B cell (primary cell): ENCODE measurements at regions not wholly inside any gene's neighbourhood (a gene's known extent, or its start where the extent isn't known, plus 50 kb on each side); places are given as distances from the start of the nearest gene placed in this dataset.

ENCODE experiments used
- ATAC-seq: fragments of 200-7000 bp; cut with Tn5 transposase; one replicate; pipeline ENCODE4 v1.10.0; 2021; ENCODE audit warnings: low read depth, mild to moderate bottlenecking, moderate number of reproducible peaks, moderate library complexity
- CTCF ChIA-PET: fragments of 350-600 bp; sonication (Branson Sonifier 250); formaldehyde crosslinking; loops from one replicate; lab custom pipeline; 2021; ENCODE audit warnings: antibody characterized with exemption, inconsistent platforms; lab: Charles Lee
- POLR2A ChIA-PET: fragments of 350-600 bp; sonication (Branson Sonifier 250); formaldehyde crosslinking; loops from one replicate; lab custom pipeline; 2021; ENCODE audit warnings: antibody characterized with exemption; lab: Charles Lee
- DNase-seq: peaks from one replicate; pipeline ENCODE4 v3.0.0; 2013
- H2AFZ ChIP-seq: 2 replicates; pipeline ENCODE4 v1.6.1; 2012; ENCODE audit warnings: mild to moderate bottlenecking, low read depth, low read length; ENCODE audit not compliant: insufficient read depth, poor library complexity, severe bottlenecking
- H3K27ac ChIP-seq, 2 donors: 1 replicate in 1 of 2; 2 replicates in 1 of 2; pipeline ENCODE4 v1.5.1; 2012 to 2013; ENCODE audit warnings: low read length in 2 of 2, mild to moderate bottlenecking in 2 of 2, moderate library complexity in 1 of 2
- H3K27me3 ChIP-seq, 4 experiments: fragments of 200-600 bp in 1 of 4; sonication (generic) in 1 of 4; replicated peaks in 1 of 4; 1 replicate in 2 of 4; 2 replicates in 2 of 4; pipeline versions ENCODE4 v1.6.1 to v1.7.0; 2013 to 2016; ENCODE audit warnings: low read length in 3 of 4, mild to moderate bottlenecking in 2 of 4, mixed read lengths in 1 of 4, moderate library complexity in 1 of 4; ENCODE audit not compliant: insufficient read depth in 4 of 4, control insufficient read depth in 3 of 4; ENCODE audit errors: control extremely low read depth in 1 of 4
- H3K36me3 ChIP-seq, 2 experiments: replicated peaks in 1 of 2; 1 replicate in 1 of 2; 2 replicates in 1 of 2; pipeline versions ENCODE4 v1.6.1 to v1.7.1; 2013; ENCODE audit warnings: low read length in 1 of 2; ENCODE audit not compliant: insufficient read depth in 2 of 2, control insufficient read depth in 1 of 2; ENCODE audit errors: control extremely low read depth in 1 of 2, extremely low read depth in 1 of 2
- H3K4me1 ChIP-seq, 2 donors: fragments of 200-600 bp in 1 of 2; sonication (generic) in 1 of 2; 1 replicate in 1 of 2; 2 replicates in 1 of 2; pipeline versions ENCODE4 v1.5.1 to v1.6.1; 2013 to 2017; ENCODE audit warnings: low read length in 2 of 2; ENCODE audit not compliant: control insufficient read depth in 2 of 2, insufficient read depth in 2 of 2
- H3K4me2 ChIP-seq: replicated peaks from 2 replicates; pipeline ENCODE3; 2012; ENCODE audit warnings: mild to moderate bottlenecking, low read depth, low read length; ENCODE audit not compliant: poor library complexity, severe bottlenecking
- H3K4me3 ChIP-seq, 5 experiments: fragments of 200-600 bp in 1 of 5; sonication (generic) in 1 of 5; 1 replicate in 3 of 5; 2 replicates in 2 of 5; pipeline versions ENCODE4 v1.5.1 to v1.7.0; 2011 to 2016; ENCODE audit warnings: low read length in 4 of 5, mild to moderate bottlenecking in 4 of 5, low read depth in 2 of 5, control low read depth in 1 of 5, moderate library complexity in 1 of 5; ENCODE audit not compliant: insufficient read depth in 1 of 5; ENCODE audit errors: control extremely low read depth in 1 of 5, extremely low read depth in 1 of 5
- H3K79me2 ChIP-seq: fragments of 200-600 bp; sonication (generic); one replicate; pipeline ENCODE4 v1.6.0; 2016; ENCODE audit warnings: low read length; ENCODE audit not compliant: control insufficient read depth, insufficient read depth
- H3K9ac ChIP-seq: fragments of 200-600 bp; sonication (generic); 2 replicates; pipeline ENCODE4 v1.6.1; 2017; ENCODE audit warnings: mild to moderate bottlenecking, low read length, moderate library complexity
- H3K9me3 ChIP-seq, 3 donors: one replicate each; pipeline versions ENCODE4 v1.6.1 to v1.7.1; 2013; ENCODE audit warnings: low read length in 2 of 3; ENCODE audit not compliant: control insufficient read depth in 2 of 3, insufficient read depth in 1 of 3; ENCODE audit errors: control extremely low read depth in 1 of 3
- H4K20me1 ChIP-seq: 2 replicates; pipeline ENCODE4 v1.6.0; 2012; ENCODE audit warnings: mild to moderate bottlenecking, low read length; ENCODE audit not compliant: insufficient read depth, control insufficient read depth, poor library complexity, severe bottlenecking
- H3K27ac Mint-ChIP-seq: one replicate; pipeline ENCODE4 v1.8.0; 2021; ENCODE audit warnings: mixed read lengths
- H3K27me3 Mint-ChIP-seq: one replicate; pipeline ENCODE4 v1.8.0; 2021; ENCODE audit warnings: mixed read lengths
- H3K4me1 Mint-ChIP-seq: one replicate; pipeline ENCODE4 v1.8.0; 2021; ENCODE audit warnings: mixed read lengths
- H3K4me3 Mint-ChIP-seq: one replicate; pipeline ENCODE4 v1.8.0; 2021; ENCODE audit warnings: mixed read lengths
- H3K9me3 Mint-ChIP-seq: one replicate; pipeline ENCODE4 v1.8.0; 2022; ENCODE audit warnings: mixed read lengths; ENCODE audit not compliant: insufficient read depth
- EZH2 ChIP-seq: IDR thresholded peaks from 2 replicates; pipeline ENCODE4 v1.6.1; 2012; ENCODE audit warnings: borderline replicate concordance, low read depth, mild to moderate bottlenecking, moderate library complexity, low read length; ENCODE audit not compliant: insufficient read depth, poor library complexity, severe bottlenecking
- WGBS: methylation state at CpG from one replicate; pipeline ENCODE4 v1.1.5; 2013; ENCODE audit warnings: missing lambda C conversion rate; ENCODE audit not compliant: insufficient coverage; 5-methylcytosine and 5-hydroxymethylcytosine counted together
- intact Hi-C: fragments of 100-400 bp; cut with micrococcal nuclease; formaldehyde crosslinking; loops from one replicate; pipeline ENCODE4 v1.10.0; 2022
- TF ChIP-seq, protein P1 (sequence below): fragments of 200-600 bp; IDR thresholded peaks from one replicate; pipeline ENCODE4 v1.8.0; 2022; ENCODE audit warnings: antibody characterized with exemption, mild to moderate bottlenecking

DNA sequence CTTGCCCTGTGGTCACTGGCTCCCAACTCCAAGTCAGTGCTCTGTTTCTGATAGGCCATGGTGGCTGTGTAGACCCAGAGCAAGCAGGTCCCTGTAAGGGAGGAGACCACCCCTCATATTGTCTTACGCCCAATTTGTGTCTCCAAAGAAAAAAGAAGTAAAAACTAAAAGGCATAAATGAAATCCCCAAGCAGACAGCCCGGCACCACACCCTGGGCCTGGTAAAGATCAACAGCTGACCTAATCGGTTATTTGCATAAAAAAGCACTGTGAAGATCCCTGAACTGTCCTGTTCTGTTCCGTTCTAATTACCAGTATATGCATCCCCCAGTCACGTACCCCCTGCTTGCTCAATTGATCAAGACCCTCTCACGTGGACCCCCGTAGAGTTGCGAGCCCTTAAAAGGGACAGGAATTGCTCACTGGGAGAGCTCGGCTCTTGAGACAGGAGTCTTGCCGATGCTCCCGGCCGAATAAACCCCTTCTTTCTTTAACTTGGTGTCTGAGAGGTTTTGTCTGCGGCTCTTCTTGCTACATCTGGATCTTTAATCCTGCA is 364.1 kb upstream of the HS6ST1 start:
- CTCF ChIA-PET: no interaction called here
- Histone ChIP-seq H3K9me3 (no peaks in the 10 kb centered on the region), H3K4me3 (no peak overlapping the region), H3K27ac (no peak overlapping the region), H3K4me1 (peaks cover 9 to 23% of the 10 kb centered on the region in 2 donors), H3K79me2 (no peaks in the 10 kb centered on the region), H3K4me2 (no peak overlapping the region), H3K9ac (no peak overlapping the region), H3K27me3 (no peaks in the 10 kb centered on the region), H4K20me1 (no peaks in the 10 kb centered on the region), H2AFZ (no peak overlapping the region), H3K36me3 (no peaks in the 10 kb centered on the region)
- Mint-ChIP-seq H3K27me3 (peaks cover 7% of the 10 kb centered on the region), H3K4me1 (peaks cover 26% of the 10 kb centered on the region), H3K27ac (no peak overlapping the region), H3K9me3 (no peaks in the 10 kb centered on the region), H3K4me3 (no peak overlapping the region)
- DNase-seq (no peak), ATAC-seq (no peak)
- POLR2A ChIA-PET: no interaction called here
- WGBS: 90% methylated on average over 8 of the region's 13 CpGs
- intact Hi-C loops: no loop called here
- TF ChIP-seq, protein P1, sequence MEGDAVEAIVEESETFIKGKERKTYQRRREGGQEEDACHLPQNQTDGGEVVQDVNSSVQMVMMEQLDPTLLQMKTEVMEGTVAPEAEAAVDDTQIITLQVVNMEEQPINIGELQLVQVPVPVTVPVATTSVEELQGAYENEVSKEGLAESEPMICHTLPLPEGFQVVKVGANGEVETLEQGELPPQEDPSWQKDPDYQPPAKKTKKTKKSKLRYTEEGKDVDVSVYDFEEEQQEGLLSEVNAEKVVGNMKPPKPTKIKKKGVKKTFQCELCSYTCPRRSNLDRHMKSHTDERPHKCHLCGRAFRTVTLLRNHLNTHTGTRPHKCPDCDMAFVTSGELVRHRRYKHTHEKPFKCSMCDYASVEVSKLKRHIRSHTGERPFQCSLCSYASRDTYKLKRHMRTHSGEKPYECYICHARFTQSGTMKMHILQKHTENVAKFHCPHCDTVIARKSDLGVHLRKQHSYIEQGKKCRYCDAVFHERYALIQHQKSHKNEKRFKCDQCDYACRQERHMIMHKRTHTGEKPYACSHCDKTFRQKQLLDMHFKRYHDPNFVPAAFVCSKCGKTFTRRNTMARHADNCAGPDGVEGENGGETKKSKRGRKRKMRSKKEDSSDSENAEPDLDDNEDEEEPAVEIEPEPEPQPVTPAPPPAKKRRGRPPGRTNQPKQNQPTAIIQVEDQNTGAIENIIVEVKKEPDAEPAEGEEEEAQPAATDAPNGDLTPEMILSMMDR: no peak
- TF ChIP-seq EZH2: no peak

- POLR2A ChIA-PET: no interaction called here
- Mint-ChIP-seq H3K27me3 (peaks cover 7% of the 10 kb centered on the region), H3K4me3 (no peak overlapping the region), H3K9me3 (no peaks in the 10 kb centered on the region), H3K27ac (no peak overlapping the region), H3K4me1 (peaks cover 28% of the 10 kb centered on the region)
- no peak overlapping the region for H2AFZ ChIP-seq
- WGBS: 100% methylated on average over 1 of the region's 2 CpGs
- H3K9ac ChIP-seq: no peak overlapping the region
- no peaks in the 10 kb centered on the region for H3K79me2 ChIP-seq
- ATAC-seq: no peak
- H3K9me3 ChIP-seq: no peaks in the 10 kb centered on the region
- H3K27ac ChIP-seq: no peak overlapping the region
- TF ChIP-seq EZH2: no peak
- TF ChIP-seq, protein P1: no peak
- no peaks in the 10 kb centered on the region for H3K27me3 ChIP-seq
- no peak overlapping the region for H3K4me3 ChIP-seq
- peaks cover 9 to 23% of the 10 kb centered on the region in 2 donors for H3K4me1 ChIP-seq
- no peak for DNase-seq
- intact Hi-C loops: no loop called here
- no peaks in the 10 kb centered on the region for H3K36me3 ChIP-seq
- no peaks in the 10 kb centered on the region for H4K20me1 ChIP-seq
- H3K4me2 ChIP-seq: no peak overlapping the region
- CTCF ChIA-PET: no interaction called here
Observed at GRCh38 chr2:128684523-128684922, 365.9 kb upstream of the HS6ST1 start.
